ENCODE measurements at regions not wholly inside any gene's neighbourhood (a gene's known extent, or its start where the extent isn't known, plus 50 kb on each side); places are given as distances from the start of the nearest gene placed in this dataset.

GRCh38 chr22:23385678-23386631 is 194.1 kb downstream of the IGLL1 start (continued):
- no peak for TF ChIP-seq ZNF384 (IDR thresholded peaks at IDR 0.05; ENCODE audit: low read depth, low read length)
- TF ChIP-seq CEBPG (CRISPR knock-in tag; IDR thresholded peaks at IDR 0.05): no peak
- TF ChIP-seq CEBPG (tag; conservative IDR thresholded peaks at IDR 0.05 in 1 of 2, IDR thresholded peaks at IDR 0.05 in 1 of 2): no peak
- no peak for TF ChIP-seq CSDE1 (IDR thresholded peaks at IDR 0.05)
- no peak for TF ChIP-seq NEUROD1 (IDR thresholded peaks at IDR 0.05; ENCODE audit: borderline replicate concordance, low read depth, low read length, partially characterized antibody)
- no peak for TF ChIP-seq CBX1 (IDR thresholded peaks at IDR 0.05; ENCODE audit: low read depth)
- no peak for TF ChIP-seq NFIC (IDR thresholded peaks at IDR 0.05)
- TF ChIP-seq ZBTB40 (IDR thresholded peaks at IDR 0.05): no peak
- TF ChIP-seq ZBTB40 (CRISPR knock-in tag; IDR thresholded peaks at IDR 0.05): no peak
- TF ChIP-seq PTTG1 (tag; IDR thresholded peaks at IDR 0.05; ENCODE audit: low read depth): no peak
- TF ChIP-seq FIP1L1 (IDR thresholded peaks at IDR 0.05; ENCODE audit: low read depth, low read length, poor library complexity, severe bottlenecking): no peak
- TF ChIP-seq ETS1 (conservative IDR thresholded peaks at IDR 0.05; ENCODE audit: control insufficient read depth, low read depth, low read length): no peak
- no peak for TF ChIP-seq ZNF124 (CRISPR knock-in tag; IDR thresholded peaks at IDR 0.05)
- no peak for TF ChIP-seq HDAC6 (IDR thresholded peaks at IDR 0.05; ENCODE audit: low read depth, low read length)
- 0 out of 2 replicates have a peak, but pooled peaks have one; percentile 15 for TF ChIP-seq CC2D1A (IDR thresholded peaks at IDR 0.05)
- no peak for TF ChIP-seq ZFP30 (CRISPR knock-in tag; IDR thresholded peaks at IDR 0.05; ENCODE audit: borderline replicate concordance)
- TF ChIP-seq ZNF785 (CRISPR knock-in tag; IDR thresholded peaks at IDR 0.05): no peak
- TF ChIP-seq YBX1 (IDR thresholded peaks at IDR 0.05): no peak
- TF ChIP-seq CGGBP1 (CRISPR knock-in tag; IDR thresholded peaks at IDR 0.05): no peak

Measured in K562 (cell line).